ENCODE measurements at regions not wholly inside any gene's neighbourhood (a gene's known extent, or its start where the extent isn't known, plus 50 kb on each side); places are given as distances from the start of the nearest gene placed in this dataset.

GRCh38 chr4:14345356-14345775 lies 656.9 kb upstream of the CPEB2 start:
- no peak for TF ChIP-seq EZH2 (IDR thresholded peaks at IDR 0.05; ENCODE audit: low read length, unreplicated experiment)
- TF ChIP-seq, protein P1, sequence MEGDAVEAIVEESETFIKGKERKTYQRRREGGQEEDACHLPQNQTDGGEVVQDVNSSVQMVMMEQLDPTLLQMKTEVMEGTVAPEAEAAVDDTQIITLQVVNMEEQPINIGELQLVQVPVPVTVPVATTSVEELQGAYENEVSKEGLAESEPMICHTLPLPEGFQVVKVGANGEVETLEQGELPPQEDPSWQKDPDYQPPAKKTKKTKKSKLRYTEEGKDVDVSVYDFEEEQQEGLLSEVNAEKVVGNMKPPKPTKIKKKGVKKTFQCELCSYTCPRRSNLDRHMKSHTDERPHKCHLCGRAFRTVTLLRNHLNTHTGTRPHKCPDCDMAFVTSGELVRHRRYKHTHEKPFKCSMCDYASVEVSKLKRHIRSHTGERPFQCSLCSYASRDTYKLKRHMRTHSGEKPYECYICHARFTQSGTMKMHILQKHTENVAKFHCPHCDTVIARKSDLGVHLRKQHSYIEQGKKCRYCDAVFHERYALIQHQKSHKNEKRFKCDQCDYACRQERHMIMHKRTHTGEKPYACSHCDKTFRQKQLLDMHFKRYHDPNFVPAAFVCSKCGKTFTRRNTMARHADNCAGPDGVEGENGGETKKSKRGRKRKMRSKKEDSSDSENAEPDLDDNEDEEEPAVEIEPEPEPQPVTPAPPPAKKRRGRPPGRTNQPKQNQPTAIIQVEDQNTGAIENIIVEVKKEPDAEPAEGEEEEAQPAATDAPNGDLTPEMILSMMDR (conservative IDR thresholded peaks at IDR 0.05; ENCODE audit: low read depth, low read length) = no peak
